NCI-H524 (cell line): ENCODE measurements at regions not wholly inside any gene's neighbourhood (a gene's known extent, or its start where the extent isn't known, plus 50 kb on each side); places are given as distances from the start of the nearest gene placed in this dataset.
"Not testable (repeated sequence)": the region's sequence is repeated elsewhere in the genome, so short reads cannot be mapped to it uniquely, and the experiment has no call there.

ENCODE experiments used
- DNase-seq, 2 experiments: peaks; one replicate each; lab custom pipeline; 2025; lab: John Stamatoyannopoulos, UW

DNA sequence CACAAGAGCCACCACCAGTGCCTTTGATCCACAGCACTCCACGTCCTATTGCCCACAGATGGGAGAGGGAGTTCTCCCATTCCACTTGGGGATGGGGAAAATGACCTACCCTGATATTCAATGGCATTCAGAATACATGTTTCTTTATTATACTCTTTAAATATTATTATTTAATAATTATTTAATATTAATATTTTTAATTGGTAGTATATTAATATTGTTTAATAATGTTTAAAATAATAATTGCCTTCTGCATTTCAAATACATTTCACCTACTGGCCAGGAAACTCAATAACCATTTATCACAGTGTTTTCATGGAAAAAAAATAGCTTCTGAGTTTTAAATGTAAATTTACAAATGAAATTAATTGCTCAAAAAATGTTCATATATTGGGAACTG is 127.4 kb upstream of the G2E3 start:
- DNase-seq, result no peak

DNA sequence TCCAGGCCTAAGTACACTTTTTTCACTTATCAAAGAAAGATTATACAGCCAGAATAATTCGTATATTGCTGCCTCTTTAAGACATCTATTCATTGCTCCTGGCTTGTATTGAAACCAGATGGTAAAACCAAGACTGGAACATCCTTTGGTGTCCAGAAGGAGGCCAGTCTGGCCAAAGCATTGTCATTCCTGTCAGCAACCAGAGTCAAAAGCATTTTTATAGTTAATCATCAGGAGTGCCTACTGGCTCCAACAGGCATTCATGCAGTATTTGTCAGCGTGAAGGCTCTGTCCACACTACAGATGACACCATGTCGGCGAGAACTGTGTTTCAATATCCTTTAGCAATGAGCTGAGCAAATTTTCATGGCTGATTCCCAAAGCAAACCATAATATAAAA is 118.0 kb upstream of the G2E3 start:
- DNase-seq, result no peak

- peak; percentile 34 to 77 for DNase-seq
Observed at GRCh38 chr14:30443368-30444007, 115.5 kb upstream of the G2E3 start.

DNA sequence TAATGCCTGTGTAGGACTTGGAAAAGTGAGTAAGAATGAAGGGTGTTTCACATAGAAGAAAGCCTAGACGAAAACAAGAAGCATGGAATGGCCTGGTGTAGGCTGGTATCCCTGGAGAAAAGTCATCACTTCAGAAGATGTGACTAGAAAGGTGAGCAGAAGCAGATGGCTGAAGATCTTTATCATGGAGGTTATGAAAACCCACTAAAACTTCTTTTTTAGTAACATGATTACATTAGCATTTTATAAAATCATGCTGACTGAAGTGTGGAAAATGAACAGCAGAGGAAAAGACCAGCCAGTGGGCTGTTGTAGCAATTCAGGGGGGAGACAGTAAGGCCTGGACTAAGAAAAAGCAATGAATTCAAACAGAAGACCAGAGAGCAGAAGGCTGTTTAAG is 114.5 kb upstream of the G2E3 start:
- DNase-seq, result no peak

- no peak for DNase-seq
Observed at GRCh38 chr14:30445011-30445793, 113.8 kb upstream of the G2E3 start.

DNA sequence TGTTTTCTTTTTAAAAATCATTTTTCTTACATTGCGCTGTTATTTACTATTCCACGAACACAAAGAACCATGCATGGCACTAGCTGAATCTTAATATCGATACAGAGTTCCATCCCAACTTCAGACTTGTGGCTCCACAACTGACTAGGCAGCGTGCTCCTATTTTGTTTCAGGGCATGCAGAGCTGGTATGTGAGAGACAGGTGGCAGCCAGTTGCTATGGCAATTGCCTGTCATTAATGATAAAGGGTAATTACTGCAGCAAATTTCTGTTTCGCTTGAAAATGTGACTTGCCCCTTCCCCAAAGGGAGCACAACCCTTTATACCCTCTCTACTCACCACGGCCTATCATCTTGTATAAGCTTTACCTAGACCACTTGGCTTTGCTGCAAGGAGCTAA is 113.1 kb upstream of the G2E3 start:
- DNase-seq, result peak in 1 of 2 experiments; percentile 56

DNA sequence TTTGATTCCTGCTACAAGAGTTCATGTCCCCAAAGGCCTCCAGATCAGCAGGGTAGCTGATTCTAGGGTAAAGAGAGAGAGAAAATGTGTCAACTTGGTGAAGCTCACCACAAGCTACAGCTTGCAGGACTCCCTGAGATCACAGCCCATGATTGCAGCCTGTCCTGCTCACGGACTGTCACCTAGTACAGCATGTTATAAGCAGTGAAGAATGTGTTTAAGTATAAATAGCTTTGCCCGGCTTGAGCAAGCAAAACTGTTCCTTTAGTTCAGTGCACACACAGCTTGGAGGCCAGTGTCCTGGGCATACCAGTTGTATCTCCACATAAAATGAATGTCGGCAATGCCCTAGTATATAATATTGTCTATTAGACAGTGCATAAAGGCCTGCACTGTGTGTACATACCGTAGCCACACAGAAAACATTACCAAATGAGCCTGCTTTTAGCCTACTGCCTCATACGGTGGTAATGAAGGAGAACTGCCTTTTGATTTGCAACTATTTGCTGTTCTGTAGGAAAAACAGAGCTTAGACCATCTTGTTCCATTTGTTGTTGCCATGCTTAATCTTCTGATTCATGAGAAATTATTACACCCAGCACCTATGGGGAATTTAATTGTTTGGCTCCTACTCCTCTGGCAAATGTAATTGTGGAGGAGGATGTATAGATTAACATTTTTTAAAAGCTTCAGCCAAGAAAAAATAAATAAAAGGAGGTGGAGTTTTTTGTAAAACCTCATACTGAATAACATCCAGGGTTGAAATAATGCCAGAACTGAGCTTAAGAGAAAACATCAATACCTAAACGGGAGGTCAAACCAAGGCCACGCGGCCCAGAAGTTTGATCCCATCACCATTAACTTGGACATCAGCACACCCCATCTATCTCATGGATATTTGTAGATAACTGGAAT is 108.1 kb upstream of the G2E3 start:
- DNase-seq, result no peak

DNA sequence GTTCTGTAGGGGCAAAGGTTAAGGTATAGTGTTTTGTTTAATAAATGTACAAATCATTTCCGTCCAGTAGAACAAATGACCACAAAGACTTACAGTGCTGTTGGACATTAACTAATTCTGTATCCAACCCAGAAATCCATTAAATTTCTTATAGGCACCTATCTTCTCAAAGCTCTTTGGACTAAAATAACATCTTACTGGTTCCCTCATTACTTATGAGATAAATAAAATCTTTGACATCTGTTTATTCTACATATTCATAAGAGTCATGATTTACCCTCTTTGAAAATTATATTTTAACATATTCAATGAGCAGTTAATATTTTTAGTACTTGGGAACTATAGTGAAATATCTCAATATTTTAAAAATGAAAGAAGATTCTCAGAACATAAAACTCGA is 102.7 kb upstream of the G2E3 start:
- DNase-seq, result no peak

- DNase-seq, result no peak
Observed at GRCh38 chr14:30462358-30462757, 96.6 kb upstream of the G2E3 start.

DNA sequence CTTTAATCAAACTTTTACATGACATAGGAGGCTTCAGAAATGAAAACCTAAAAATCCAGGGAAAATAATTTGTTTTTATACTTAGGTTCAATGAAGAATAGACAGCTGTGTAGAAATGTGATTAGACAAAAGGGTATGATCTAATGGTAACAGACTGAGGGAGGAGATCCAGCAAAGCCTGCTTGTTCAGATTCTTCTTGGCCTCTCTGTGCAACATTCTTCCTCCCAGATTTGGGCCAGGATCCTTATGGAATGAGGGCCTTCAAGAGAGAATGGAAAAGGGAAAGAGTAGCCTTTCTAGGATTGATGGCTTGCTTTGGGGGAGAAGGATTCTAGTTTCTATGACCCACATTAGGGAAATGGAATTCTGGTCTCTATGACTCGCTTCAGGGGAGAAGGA is 94.5 kb upstream of the G2E3 start:
- DNase-seq, result no peak

DNA sequence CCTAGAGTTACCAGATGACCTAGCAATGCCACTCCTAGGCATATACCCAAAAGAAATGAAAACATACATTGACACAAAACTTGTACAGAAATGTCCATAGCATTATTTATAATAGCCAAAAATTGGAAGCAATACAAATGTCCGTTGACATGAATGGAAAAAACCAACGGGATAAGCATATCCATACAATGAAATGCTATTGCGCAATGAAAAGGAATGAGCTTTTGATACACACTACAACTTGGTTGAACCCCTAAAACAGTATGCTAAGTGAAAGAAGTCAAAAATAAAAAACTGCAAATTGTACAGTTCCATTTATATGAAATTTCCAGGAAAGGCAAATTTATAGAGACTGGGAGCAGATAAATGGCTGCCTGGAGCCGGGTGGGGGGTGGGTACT is 90.6 kb upstream of the G2E3 start:
- no peak for DNase-seq

DNA sequence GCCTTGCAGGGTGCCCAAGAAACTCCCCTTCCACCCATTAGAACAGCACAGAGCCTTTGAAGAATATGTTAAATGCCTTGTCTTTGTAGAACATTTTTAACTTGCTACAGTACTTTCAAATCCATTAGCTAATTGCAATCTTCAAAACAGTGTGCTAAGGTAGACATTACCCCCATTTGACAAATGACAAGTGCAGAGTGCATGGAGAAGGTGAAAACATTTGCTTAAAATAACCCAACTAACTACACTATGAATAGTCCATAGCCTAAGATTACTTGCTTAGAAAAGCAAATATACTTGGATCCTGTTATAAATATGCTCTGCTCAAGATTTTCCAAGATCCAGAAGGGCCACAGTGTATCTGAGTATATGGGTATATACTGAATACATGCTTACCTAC is 87.0 kb upstream of the G2E3 start:
- DNase-seq, result no peak

DNA sequence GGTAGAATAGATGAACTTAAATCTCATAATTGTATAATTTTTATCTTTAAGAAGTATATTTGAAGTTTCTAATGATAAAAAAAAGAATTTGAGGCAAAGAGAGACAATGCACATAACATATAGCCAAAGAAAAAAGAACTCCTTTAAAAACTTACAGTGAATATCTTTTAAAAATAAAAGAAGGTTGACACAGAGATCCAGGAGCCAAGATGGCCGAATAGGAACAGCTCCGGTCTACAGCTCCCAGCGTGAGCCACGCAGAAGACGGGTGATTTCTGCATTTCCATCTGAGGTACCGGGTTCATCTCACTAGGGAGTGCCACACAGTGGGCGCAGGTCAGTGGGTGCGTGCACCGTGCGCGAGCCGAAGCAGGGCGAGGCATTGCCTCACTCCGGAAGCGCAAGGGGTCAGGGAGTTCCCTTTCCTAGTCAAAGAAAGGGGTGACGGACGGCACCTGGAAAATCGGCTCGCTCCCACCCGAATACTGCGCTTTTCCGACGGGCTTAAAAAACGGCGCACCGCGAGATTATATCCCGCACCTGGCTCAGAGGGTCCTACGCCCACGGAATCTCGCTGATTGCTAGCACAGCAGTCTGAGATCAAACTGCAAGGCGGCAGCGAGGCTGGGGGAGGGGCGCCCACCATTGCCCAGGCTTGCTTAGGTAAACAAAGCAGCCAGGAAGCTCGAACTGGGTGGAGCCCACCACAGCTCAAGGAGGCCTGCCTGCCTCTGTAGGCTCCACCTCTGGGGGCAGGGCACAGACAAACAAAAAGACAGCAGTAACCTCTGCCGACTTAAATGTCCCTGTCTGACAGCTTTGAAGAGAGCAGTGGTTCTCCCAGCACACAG is 84.9 kb upstream of the G2E3 start:
- not testable (repeated sequence) for DNase-seq

GRCh38 chr14:30482276-30482675 is 76.7 kb upstream of the G2E3 start:
- no peak for DNase-seq

DNA sequence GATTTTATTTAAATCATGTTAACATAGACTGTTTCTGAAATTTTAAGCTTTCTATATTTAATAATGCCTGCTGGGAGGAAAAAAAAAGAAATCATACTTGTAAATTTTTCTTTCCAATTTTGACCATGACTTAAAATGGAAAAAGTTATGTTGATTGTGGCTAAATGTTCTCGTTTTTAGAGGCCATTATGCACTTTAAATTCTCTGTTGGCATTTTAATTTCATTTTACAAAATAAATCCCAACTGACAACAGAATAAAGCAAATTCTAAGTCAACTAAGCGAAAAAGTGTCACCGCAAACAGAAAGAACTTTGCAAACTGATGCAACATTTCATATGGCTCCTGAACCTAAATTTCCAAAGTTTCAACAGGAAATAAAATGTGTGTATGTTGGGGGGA is 74.8 kb upstream of the G2E3 start:
- no peak for DNase-seq

DNA sequence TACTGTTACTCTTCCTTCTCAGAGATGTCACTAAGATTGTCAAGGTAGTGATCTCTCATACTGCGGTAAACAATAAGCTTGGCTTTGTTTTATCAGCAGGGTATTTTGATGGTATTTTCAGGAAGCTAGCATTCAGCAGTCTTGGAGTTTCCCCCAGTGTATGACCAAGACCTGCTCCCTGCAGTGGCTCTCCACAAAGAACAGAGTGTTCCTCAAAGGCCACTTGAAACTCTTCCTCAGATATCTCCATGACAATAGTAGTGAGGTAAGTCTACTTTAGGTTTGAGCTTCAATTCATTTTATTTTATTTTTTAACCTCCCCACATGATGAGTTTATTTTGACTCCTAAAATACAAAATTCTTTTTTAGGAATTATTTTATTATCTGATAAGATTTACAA is 74.0 kb upstream of the G2E3 start:
- no peak for DNase-seq

DNA sequence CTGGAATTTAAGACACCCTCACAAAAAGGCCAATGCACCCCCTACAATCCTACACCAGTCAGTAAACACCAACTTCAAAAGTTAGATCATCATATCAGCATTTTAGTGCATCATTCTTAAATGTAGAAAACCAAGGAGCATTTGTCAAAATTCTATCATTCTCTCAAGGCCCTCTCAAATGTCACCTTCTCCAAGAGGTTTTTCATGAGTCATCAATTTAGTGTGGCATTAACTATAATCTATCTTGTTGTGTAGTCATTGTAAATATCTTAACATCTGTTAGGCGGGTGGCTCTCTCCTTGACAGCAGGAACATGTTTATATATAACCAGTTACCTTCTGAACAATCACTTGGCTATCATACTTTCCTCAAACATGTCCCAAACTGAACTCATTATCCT is 62.1 kb upstream of the G2E3 start:
- peak in 1 of 2 experiments; percentile 48 for DNase-seq

DNA sequence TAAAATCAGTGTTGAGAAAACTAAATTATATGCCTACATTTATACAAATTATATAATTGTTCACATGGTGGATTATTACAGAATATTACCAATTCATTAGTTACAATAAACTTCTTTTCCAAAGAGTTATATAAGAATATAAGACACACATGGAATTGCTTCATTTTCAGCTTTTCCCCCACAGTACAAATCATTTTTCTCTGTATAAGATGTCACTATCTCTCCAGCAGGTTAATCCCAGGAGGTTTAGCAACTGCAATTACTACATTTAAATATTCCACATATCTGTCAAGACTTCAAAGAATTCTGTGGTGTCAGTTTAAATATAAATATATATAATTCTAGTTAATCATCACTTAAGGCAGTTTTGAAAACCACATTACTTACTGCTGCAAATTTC is 59.6 kb upstream of the G2E3 start:
- no peak for DNase-seq

- DNase-seq, result peak in 1 of 2 experiments; percentile 63
Observed at GRCh38 chr14:30500222-30500621, 58.7 kb upstream of the G2E3 start.

- DNase-seq, result no peak
Observed at GRCh38 chr14:30507209-30507608, 51.7 kb upstream of the G2E3 start.
